ENCODE measurements at regions not wholly inside any gene's neighbourhood (a gene's known extent, or its start where the extent isn't known, plus 50 kb on each side); places are given as distances from the start of the nearest gene placed in this dataset.

DNA sequence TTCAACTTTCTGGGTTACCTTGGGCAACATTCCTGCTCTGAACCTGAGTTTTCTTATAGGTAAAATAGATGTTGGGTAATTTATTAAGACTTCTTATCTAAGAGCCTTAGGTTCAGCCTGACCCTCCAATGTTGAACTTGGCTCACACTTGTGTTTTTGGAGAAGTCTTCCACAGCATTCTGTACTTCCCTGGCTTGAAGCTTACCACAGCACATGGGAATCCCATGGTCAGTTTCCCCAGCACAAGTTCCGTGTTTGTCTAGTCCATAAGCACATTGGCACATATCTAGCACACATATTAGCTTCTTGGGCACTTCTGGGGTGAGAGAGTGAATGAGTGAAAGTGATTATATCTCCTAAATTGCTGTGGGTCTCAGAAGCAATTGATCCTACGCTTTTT lies 782.5 kb upstream of the HS6ST1 start:
- no peak for DNase-seq

- no peak for DNase-seq
Measured at GRCh38 chr2:129103936-129104878, 785.5 kb upstream of the HS6ST1 start.

DNA sequence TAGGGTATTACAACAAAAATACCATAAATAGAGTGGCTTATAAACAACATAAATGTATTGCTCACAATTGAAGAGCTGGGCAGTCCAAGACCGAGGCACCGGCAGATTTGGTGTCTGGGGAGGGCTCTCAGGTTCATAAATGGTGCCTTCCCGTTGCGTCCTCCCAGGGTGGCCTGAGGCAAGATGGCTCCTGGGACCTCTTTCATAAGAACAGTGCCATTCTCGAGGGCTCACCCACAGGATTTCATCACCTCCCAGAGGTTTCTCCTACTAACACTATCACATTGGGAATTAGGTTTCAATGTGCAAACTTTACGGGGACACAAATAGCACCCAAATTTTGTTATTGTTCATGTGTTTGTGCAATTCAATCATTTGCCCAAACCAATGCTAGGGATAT lies 793.5 kb upstream of the HS6ST1 start:
- no peak for DNase-seq

- no peak for DNase-seq
Measured at GRCh38 chr2:129113776-129114175, 795.1 kb upstream of the HS6ST1 start.

DNA sequence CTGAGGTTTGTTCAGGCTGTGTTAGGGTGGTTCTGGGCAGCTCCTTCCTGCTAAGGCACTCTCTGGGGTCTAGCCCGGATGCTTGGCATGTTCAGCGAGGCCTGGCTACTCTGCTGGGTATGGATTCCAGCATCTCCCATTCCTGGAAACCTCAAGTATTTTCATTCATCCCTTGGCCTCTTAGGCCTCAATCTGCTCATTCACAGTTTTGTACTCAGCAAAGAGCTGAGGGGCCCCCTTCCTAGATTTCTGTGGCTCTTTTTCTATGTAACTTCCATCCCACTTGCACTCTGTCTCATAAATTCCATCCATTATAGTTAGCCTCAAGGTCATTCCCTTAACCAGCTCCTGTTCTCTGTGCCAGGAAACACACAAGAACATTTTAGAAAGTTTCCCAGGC lies 798.8 kb upstream of the HS6ST1 start:
- no peak for DNase-seq

- no peak for DNase-seq
Measured at GRCh38 chr2:129118296-129118695, 799.6 kb upstream of the HS6ST1 start.

DNA sequence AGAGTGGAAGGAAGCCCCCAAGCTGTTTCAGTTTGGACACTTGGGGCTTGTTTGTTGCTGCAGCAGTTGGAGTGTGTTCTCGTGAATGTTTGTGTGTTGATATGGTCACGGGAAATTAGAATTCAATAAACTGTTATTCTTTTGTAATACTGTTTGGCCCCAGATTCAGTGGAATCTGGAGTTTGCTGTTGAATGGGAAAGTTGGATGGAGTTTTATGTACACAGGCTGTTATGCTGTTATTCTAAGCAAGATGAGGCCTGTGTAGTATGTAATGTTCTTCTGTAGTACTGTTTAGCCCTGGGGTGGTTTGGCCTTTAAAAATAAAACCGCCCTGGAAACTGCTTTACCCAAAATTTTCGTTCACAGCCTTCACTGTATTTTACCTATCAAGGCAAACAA lies 810.4 kb upstream of the HS6ST1 start:
- no peak for DNase-seq

DNA sequence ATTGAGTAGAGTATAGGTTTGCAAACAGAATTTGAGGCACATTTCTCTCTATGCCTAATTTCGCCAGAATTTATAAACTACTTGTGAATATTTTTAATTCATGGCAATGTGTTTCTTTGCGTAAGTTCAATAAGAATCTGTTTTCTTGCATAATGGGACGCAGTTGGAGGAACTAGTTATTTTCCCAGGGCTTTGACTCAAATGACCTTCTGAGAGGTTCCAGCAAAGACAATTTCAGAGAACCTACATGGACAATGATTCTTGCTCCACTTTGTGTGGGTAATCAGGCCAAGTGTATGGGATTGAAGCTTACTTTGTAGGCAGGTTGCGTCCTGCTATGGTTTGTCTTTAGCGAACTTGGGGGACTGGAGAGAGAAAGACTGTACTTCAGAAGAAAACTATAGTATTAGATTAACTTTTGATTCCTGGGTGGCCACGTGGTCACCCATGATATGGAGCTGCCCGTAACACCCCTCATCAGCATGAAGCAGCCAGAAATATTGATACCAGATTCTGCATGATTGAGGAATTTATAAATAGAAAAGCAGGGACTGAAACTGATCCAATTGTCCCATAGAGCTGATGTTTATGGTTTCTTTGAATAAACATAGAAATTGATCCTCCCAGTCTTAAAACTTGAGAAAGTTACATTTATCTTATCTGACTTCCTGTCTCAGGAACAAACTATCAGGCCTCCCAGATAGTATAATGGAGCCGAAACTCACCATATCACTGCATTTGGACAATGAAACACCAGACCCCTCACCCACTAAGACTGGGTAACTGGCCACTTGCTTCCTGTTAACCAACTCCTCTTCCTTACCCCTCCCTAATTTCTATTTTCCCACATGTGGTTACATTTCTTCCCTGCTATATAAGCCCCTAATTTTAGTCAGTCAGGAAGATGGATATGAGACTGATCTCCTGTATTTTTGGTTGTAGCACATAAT lies 815.3 kb upstream of the HS6ST1 start:
- no peak for DNase-seq

GRCh38 chr2:129135017-129135416 lies 816.3 kb upstream of the HS6ST1 start:
- DNase-seq = no peak

- DNase-seq = no peak
Measured at GRCh38 chr2:129139380-129139779, 820.7 kb upstream of the HS6ST1 start.

GRCh38 chr2:129142465-129142864 lies 823.8 kb upstream of the HS6ST1 start:
- DNase-seq = no peak

GRCh38 chr2:129144082-129144791 lies 825.6 kb upstream of the HS6ST1 start:
- DNase-seq = no peak

- DNase-seq = no peak
Measured at GRCh38 chr2:129152514-129152913, 827.0 kb upstream of the RAB6C start.

DNA sequence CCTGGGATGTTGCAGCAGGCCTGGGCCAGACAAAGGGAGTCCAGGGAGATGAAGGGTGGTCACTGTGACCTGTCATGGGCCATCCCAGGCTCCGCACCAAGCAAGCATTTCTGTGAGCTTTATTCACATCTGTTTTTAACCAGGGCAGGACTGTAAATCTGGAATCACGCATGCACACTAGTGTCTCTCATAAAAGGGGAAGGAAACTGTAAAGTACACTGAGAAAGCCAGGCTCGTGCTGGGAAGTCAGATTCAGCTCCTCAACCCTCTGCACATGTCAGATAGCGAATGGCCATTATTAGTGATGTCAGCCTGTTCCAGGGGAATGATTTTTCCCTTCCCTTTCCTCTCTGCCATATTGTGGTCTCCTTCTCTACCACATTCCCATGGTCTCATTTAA lies 818.6 kb upstream of the RAB6C start:
- DNase-seq = no peak

- DNase-seq = no peak
Measured at GRCh38 chr2:129164220-129164949, 815.1 kb upstream of the RAB6C start.

DNA sequence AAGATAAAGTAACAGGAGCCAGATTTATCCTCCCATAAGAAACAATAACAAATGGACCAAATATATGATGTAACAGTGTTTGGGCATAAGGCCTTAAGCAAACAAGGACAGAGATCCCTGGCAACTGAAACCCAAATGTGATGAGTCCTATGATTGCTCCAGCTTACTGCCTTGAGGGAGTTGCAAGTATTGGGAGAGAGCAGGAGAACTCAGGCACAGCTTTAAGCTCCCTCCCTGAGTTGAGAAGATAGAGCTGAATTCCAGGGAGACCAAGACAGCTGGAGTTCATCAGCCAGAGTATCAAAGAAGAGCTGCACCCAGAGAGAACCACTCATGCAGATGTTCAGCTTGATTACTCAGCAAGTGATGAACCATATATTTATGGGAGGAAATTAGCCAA lies 814.5 kb upstream of the RAB6C start:
- DNase-seq = no peak

GRCh38 chr2:129167456-129167855 lies 812.0 kb upstream of the RAB6C start:
- no peak for DNase-seq

DNA sequence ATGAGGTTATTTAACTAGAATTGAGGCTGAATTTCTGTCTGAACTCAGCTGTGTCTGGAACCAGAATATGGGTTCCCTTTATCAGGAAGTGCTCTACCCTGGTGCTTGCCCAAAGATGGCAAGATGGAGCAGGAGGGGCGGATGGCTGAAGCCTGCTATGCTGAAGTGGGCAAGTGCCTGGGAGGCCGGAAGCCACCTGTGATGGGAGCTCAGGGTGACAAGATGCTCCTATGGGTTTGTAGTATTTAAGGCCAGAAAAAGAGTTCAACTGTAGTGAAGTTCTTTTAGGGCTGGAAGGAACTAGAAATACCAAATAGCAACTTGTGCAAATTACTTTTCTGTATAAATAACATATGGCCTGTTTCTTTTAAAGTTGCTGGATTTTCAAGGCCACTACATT lies 808.9 kb upstream of the RAB6C start:
- DNase-seq = no peak

DNA sequence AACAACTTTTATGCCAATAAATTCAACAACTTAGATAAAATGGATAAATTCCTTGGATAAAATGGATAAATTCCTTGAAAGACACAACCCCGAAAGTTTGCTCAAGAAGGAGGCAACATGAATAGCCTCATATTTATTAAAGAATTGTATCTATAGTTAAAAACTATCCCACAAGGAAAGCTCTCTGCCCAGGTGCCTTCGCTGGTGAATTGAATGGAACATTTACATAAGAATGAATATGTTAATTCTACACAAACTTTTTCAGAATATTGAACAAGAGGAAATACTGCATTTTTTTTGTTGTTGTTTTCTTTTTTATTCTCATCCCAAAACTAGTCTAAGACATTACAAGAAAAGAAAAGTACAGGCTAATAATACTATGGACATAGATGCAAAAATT lies 805.3 kb upstream of the RAB6C start:
- DNase-seq = no peak

- no peak for DNase-seq
Measured at GRCh38 chr2:129175051-129175450, 804.4 kb upstream of the RAB6C start.

DNA sequence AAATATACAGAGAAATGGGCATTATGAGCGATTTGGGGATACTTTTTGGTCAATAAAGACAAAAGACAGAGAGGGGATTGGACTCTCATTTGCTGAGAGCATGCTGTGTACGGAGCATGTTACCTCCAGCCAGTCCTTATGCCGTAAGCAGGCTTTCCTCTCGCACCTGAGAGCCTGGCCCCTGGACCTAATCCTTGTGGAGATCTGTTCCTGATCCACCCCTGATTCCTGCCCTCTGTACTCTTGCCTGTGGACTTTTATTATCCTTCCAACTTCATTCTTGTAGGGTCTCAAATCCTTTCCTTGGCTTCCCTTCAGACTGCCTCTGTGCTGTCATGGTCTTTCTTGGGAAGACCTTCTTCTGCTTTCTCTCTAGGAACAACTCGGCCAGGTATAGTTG lies 803.1 kb upstream of the RAB6C start:
- DNase-seq = no peak

- DNase-seq = no peak
Measured at GRCh38 chr2:129178356-129178755, 801.1 kb upstream of the RAB6C start.
